Midbrain (tissue), 1 donor: ENCODE measurements at regions not wholly inside any gene's neighbourhood (a gene's known extent, or its start where the extent isn't known, plus 50 kb on each side); places are given as distances from the start of the nearest gene placed in this dataset.
"Not testable (repeated sequence)": the region's sequence is repeated elsewhere in the genome, so short reads cannot be mapped to it uniquely, and the experiment has no call there.

Experiments
- DNase-seq: peaks from one replicate; lab custom pipeline; 2025; lab: John Stamatoyannopoulos, UW

GRCh38 chr1:120357046-120357445 lies 57.8 kb upstream of the NBPF8 start:
- not testable (repeated sequence) for DNase-seq

GRCh38 chr1:120356170-120356569 lies 58.7 kb upstream of the NBPF8 start:
- DNase-seq, result not testable (repeated sequence)

- DNase-seq, result peak; percentile 34
These were observed 60.1 kb upstream of the NBPF8 start for GRCh38 chr1:120354618-120355184.

- DNase-seq, result not testable (repeated sequence)
These were observed 72.4 kb upstream of the NBPF8 start for GRCh38 chr1:120342231-120343073.

- DNase-seq, result not testable (repeated sequence)
These were observed 73.1 kb upstream of the NBPF8 start for GRCh38 chr1:120341756-120342155.

GRCh38 chr1:120340838-120341751 lies 73.7 kb upstream of the NBPF8 start:
- not testable (repeated sequence) for DNase-seq

GRCh38 chr1:120315738-120316137 lies 99.1 kb upstream of the NBPF8 start:
- not testable (repeated sequence) for DNase-seq

GRCh38 chr1:120311930-120312329 lies 102.9 kb upstream of the NBPF8 start:
- not testable (repeated sequence) for DNase-seq

GRCh38 chr1:120308940-120309578 lies 105.8 kb upstream of the NBPF8 start:
- DNase-seq, result not testable (repeated sequence)

GRCh38 chr1:120305046-120305445 lies 109.8 kb upstream of the NBPF8 start:
- not testable (repeated sequence) for DNase-seq

- not testable (repeated sequence) for DNase-seq
These were observed 110.5 kb upstream of the NBPF8 start for GRCh38 chr1:120304341-120304740.

GRCh38 chr1:120299433-120300057 lies 115.3 kb upstream of the NBPF8 start:
- DNase-seq, result not testable (repeated sequence)

- not testable (repeated sequence) for DNase-seq
These were observed 116.3 kb upstream of the NBPF8 start for GRCh38 chr1:120298487-120298886.

- not testable (repeated sequence) for DNase-seq
These were observed 117.4 kb upstream of the NBPF8 start for GRCh38 chr1:120297345-120297953.

- not testable (repeated sequence) for DNase-seq
These were observed 113.8 kb upstream of the SEC22B start for GRCh38 chr1:120290105-120290504.

- DNase-seq, result not testable (repeated sequence)
These were observed 113.3 kb upstream of the SEC22B start for GRCh38 chr1:120289601-120290074.

GRCh38 chr1:120288814-120289600 lies 112.7 kb upstream of the SEC22B start:
- DNase-seq, result not testable (repeated sequence)

GRCh38 chr1:120288167-120288566 lies 111.8 kb upstream of the SEC22B start:
- DNase-seq, result not testable (repeated sequence)

GRCh38 chr1:120282744-120283464 lies 106.6 kb upstream of the SEC22B start:
- not testable (repeated sequence) for DNase-seq
